Parathyroid adenoma (tissue), 2 donors: ENCODE measurements at regions not wholly inside any gene's neighbourhood (a gene's known extent, or its start where the extent isn't known, plus 50 kb on each side); places are given as distances from the start of the nearest gene placed in this dataset.

Experiments
- H2AFZ ChIP-seq: fragments of 300-600 bp; sonication (generic); one replicate; pipeline ENCODE4 v1.7.0; 2017; ENCODE audit warnings: antibody characterized with exemption, mild to moderate bottlenecking
- H3K27ac ChIP-seq: fragments of 300-600 bp; sonication (generic); one replicate; pipeline ENCODE4 v1.7.0; 2017
- H3K27me3 ChIP-seq: fragments of 300-600 bp; sonication (generic); one replicate; pipeline ENCODE4 v1.7.0; 2017; ENCODE audit warnings: low read length; ENCODE audit not compliant: control insufficient read depth, insufficient read depth
- H3K36me3 ChIP-seq: fragments of 300-600 bp; sonication (generic); one replicate; pipeline ENCODE4 v1.7.0; 2017; ENCODE audit warnings: low read length; ENCODE audit not compliant: control insufficient read depth, insufficient read depth
- H3K4me1 ChIP-seq: fragments of 300-600 bp; sonication (generic); one replicate; pipeline ENCODE4 v1.7.0; 2017; ENCODE audit warnings: control low read depth
- H3K4me2 ChIP-seq: fragments of 300-600 bp; sonication (generic); one replicate; pipeline ENCODE4 v1.7.0; 2017; ENCODE audit warnings: low read length
- H3K4me3 ChIP-seq: fragments of 300-600 bp; sonication (generic); one replicate; pipeline ENCODE4 v1.7.0; 2017; ENCODE audit warnings: low read depth, low read length
- H3K79me2 ChIP-seq: fragments of 300-600 bp; sonication (generic); one replicate; pipeline ENCODE4 v1.7.0; 2017; ENCODE audit warnings: control low read depth
- H3K9ac ChIP-seq: fragments of 300-600 bp; sonication (generic); one replicate; pipeline ENCODE4 v1.7.0; 2017; ENCODE audit warnings: mild to moderate bottlenecking
- H3K9me3 ChIP-seq: fragments of 300-600 bp; sonication (generic); one replicate; pipeline ENCODE4 v1.7.0; 2017; ENCODE audit warnings: low read length; ENCODE audit not compliant: control insufficient read depth
- TF ChIP-seq, protein P1 (sequence below): fragments of 300-600 bp; sonication (generic); IDR thresholded peaks from one replicate; pipeline ENCODE4 v1.7.0; 2017; ENCODE audit warnings: antibody characterized with exemption, mild to moderate bottlenecking
- donor health status: primary hyperparathyroidism.

GRCh38 chr1:38578271-38578951 is 281.2 kb downstream of the RRAGC start:
- Histone ChIP-seq H3K36me3 (no peaks in the 10 kb centered on the region), H3K4me3 (no peak overlapping the region), H3K4me2 (peak overlapping the region; percentile 35), H3K27ac (no peak overlapping the region), H3K27me3 (no peaks in the 10 kb centered on the region), H3K79me2 (no peaks in the 10 kb centered on the region), H3K9ac (no peak overlapping the region), H2AFZ (no peak overlapping the region), H3K9me3 (no peaks in the 10 kb centered on the region), H3K4me1 (no peaks in the 10 kb centered on the region)
- TF ChIP-seq, protein P1, sequence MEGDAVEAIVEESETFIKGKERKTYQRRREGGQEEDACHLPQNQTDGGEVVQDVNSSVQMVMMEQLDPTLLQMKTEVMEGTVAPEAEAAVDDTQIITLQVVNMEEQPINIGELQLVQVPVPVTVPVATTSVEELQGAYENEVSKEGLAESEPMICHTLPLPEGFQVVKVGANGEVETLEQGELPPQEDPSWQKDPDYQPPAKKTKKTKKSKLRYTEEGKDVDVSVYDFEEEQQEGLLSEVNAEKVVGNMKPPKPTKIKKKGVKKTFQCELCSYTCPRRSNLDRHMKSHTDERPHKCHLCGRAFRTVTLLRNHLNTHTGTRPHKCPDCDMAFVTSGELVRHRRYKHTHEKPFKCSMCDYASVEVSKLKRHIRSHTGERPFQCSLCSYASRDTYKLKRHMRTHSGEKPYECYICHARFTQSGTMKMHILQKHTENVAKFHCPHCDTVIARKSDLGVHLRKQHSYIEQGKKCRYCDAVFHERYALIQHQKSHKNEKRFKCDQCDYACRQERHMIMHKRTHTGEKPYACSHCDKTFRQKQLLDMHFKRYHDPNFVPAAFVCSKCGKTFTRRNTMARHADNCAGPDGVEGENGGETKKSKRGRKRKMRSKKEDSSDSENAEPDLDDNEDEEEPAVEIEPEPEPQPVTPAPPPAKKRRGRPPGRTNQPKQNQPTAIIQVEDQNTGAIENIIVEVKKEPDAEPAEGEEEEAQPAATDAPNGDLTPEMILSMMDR, result no peak

DNA sequence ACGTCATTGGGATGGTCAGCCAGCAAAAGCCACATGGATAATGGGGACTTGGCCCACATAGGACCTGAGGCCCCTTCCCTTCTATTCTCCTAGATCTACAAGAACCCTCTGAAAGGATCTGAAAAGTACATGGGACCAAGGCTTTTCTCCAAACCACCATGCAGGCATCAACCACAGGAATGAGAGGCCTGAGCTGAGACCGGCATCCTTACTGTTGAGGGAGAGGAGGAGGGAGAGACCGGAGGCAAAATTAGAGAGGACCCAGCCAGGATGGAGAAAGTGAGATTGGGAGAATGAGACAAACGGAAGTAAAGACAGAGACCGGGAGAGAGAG is 281.7 kb downstream of the RRAGC start:
- H3K9me3 ChIP-seq, result no peaks in the 10 kb centered on the region
- H3K79me2 ChIP-seq, result no peaks in the 10 kb centered on the region
- H3K4me2 ChIP-seq, result peak overlapping the region; percentile 35
- TF ChIP-seq, protein P1, result no peak
- H3K9ac ChIP-seq, result no peak overlapping the region
- H3K4me1 ChIP-seq, result no peaks in the 10 kb centered on the region
- H3K27ac ChIP-seq, result no peak overlapping the region
- H2AFZ ChIP-seq, result no peak overlapping the region
- no peaks in the 10 kb centered on the region for H3K27me3 ChIP-seq
- no peaks in the 10 kb centered on the region for H3K36me3 ChIP-seq
- H3K4me3 ChIP-seq, result no peak overlapping the region

DNA sequence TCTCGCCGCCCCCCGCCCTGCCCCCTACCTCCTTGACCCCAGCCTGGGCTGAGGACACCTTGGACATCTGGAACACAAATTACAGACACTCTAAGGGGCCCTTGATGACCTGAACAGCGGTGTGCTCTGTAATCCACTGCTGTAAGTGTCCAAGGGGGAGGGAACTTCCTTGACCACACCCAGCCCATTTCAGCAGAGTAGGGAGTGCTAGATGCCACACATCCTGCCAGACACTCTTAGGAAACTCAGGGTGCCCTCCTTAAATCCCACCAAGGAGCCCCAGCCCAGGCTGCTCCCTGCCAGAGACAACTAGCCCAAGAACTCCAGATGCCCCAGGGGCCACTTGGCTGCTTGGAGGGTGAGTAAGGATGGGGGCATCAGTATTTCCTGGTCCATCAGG is 282.2 kb downstream of the RRAGC start:
- no peaks in the 10 kb centered on the region for H3K9me3 ChIP-seq
- H3K4me3 ChIP-seq, result no peak overlapping the region
- H2AFZ ChIP-seq, result no peak overlapping the region
- no peaks in the 10 kb centered on the region for H3K36me3 ChIP-seq
- no peaks in the 10 kb centered on the region for H3K27me3 ChIP-seq
- H3K27ac ChIP-seq, result no peak overlapping the region
- H3K4me2 ChIP-seq, result no peak overlapping the region
- H3K9ac ChIP-seq, result no peak overlapping the region
- no peaks in the 10 kb centered on the region for H3K79me2 ChIP-seq
- H3K4me1 ChIP-seq, result no peaks in the 10 kb centered on the region
- TF ChIP-seq, protein P1, result no peak

GRCh38 chr1:38576241-38576640 is 283.3 kb downstream of the RRAGC start:
- Histone ChIP-seq H3K36me3 (no peaks in the 10 kb centered on the region), H3K4me3 (no peak overlapping the region), H3K79me2 (no peaks in the 10 kb centered on the region), H3K9me3 (no peaks in the 10 kb centered on the region), H3K4me1 (no peaks in the 10 kb centered on the region), H2AFZ (no peak overlapping the region), H3K4me2 (no peak overlapping the region), H3K27ac (no peak overlapping the region), H3K27me3 (no peaks in the 10 kb centered on the region), H3K9ac (no peak overlapping the region)
- TF ChIP-seq, protein P1, result no peak

GRCh38 chr1:38571726-38572125 is 287.8 kb downstream of the RRAGC start:
- H3K36me3 ChIP-seq, result no peaks in the 10 kb centered on the region
- H3K9ac ChIP-seq, result no peak overlapping the region
- no peak overlapping the region for H3K4me3 ChIP-seq
- no peaks in the 10 kb centered on the region for H3K79me2 ChIP-seq
- no peak overlapping the region for H3K27ac ChIP-seq
- no peaks in the 10 kb centered on the region for H3K4me1 ChIP-seq
- no peaks in the 10 kb centered on the region for H3K27me3 ChIP-seq
- no peaks in the 10 kb centered on the region for H3K9me3 ChIP-seq
- no peak overlapping the region for H2AFZ ChIP-seq
- TF ChIP-seq, protein P1, result no peak
- H3K4me2 ChIP-seq, result no peak overlapping the region
